ENCODE measurements at regions not wholly inside any gene's neighbourhood (a gene's known extent, or its start where the extent isn't known, plus 50 kb on each side); places are given as distances from the start of the nearest gene placed in this dataset.

DNA sequence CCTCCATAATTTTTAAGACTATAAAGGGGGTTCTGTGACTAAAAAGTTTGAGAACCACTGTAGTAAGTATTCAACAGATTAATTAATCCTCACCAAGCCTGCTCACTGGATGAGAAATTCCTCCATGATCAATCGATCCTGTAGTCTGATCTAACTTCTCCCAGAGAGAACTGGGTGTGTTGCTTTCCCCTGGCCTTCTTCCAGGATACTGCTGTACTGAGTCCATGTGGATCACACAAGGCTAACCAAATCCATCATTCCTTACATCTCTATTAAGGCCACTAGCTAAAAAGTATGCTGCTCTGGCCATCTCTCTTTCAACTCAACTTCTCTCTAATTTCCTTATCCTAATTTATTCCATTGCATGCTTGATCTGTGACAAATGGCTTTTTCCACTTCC, 280.2 kb upstream of the PCSK5 start:
- no peak overlapping the region for H3K4me3 ChIP-seq (ENCODE audit: low read depth, low read length)
- DNase-seq (ENCODE audit: low read depth, low spot score): no peak
- TF ChIP-seq, protein P1, sequence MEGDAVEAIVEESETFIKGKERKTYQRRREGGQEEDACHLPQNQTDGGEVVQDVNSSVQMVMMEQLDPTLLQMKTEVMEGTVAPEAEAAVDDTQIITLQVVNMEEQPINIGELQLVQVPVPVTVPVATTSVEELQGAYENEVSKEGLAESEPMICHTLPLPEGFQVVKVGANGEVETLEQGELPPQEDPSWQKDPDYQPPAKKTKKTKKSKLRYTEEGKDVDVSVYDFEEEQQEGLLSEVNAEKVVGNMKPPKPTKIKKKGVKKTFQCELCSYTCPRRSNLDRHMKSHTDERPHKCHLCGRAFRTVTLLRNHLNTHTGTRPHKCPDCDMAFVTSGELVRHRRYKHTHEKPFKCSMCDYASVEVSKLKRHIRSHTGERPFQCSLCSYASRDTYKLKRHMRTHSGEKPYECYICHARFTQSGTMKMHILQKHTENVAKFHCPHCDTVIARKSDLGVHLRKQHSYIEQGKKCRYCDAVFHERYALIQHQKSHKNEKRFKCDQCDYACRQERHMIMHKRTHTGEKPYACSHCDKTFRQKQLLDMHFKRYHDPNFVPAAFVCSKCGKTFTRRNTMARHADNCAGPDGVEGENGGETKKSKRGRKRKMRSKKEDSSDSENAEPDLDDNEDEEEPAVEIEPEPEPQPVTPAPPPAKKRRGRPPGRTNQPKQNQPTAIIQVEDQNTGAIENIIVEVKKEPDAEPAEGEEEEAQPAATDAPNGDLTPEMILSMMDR (IDR thresholded peaks at IDR 0.05; ENCODE audit: low read depth, low read length): no peak
- in situ Hi-C loops (cut with HindIII; ENCODE audit: low sequenced_read_pairs): no loop called here

DNA sequence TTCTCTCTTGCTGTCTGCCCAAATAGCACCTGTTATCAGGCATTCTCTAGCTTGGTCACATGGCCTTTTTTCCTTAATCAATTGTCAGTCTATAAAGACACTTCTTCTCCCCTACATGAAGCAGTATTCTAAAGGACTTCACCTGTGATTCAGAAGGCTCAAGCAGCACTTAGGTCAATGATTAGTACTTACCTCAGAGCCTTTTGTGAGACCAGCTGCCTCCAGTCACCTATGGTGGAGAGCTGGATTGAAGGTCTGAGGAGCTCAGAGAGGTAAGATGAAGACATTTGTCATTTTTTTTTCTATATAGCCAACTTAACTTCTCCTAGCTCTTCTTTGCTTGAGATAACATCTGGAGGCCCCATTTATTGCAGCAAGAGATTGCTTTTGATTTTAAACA, 278.3 kb upstream of the PCSK5 start:
- in situ Hi-C loops (cut with HindIII; ENCODE audit: low sequenced_read_pairs): no loop called here
- no peak overlapping the region for H3K4me3 ChIP-seq (ENCODE audit: low read depth, low read length)
- TF ChIP-seq, protein P1 (IDR thresholded peaks at IDR 0.05; ENCODE audit: low read depth, low read length): no peak

GRCh38 chr9:75612754-75613153, 277.7 kb upstream of the PCSK5 start:
- in situ Hi-C loops (cut with HindIII; ENCODE audit: low sequenced_read_pairs): no loop called here
- TF ChIP-seq, protein P1 (IDR thresholded peaks at IDR 0.05; ENCODE audit: low read depth, low read length): no peak
- H3K4me3 ChIP-seq (ENCODE audit: low read depth, low read length): no peak overlapping the region
- DNase-seq (ENCODE audit: low read depth, low spot score): no peak

More for the DNA sequence above, 278.3 kb upstream of the PCSK5 start:
- no peak for DNase-seq (ENCODE audit: low read depth, low spot score)

- in situ Hi-C loops (cut with HindIII; ENCODE audit: low sequenced_read_pairs): no loop called here
- TF ChIP-seq, protein P1 (IDR thresholded peaks at IDR 0.05; ENCODE audit: low read depth, low read length): no peak
- H3K4me3 ChIP-seq (ENCODE audit: low read depth, low read length): no peak overlapping the region
- no peak for DNase-seq (ENCODE audit: low read depth, low spot score)
Observed at GRCh38 chr9:75615284-75615683, 275.2 kb upstream of the PCSK5 start.

GRCh38 chr9:75616052-75616451, 274.4 kb upstream of the PCSK5 start:
- in situ Hi-C loops (cut with HindIII; ENCODE audit: low sequenced_read_pairs): no loop called here
- TF ChIP-seq, protein P1 (IDR thresholded peaks at IDR 0.05; ENCODE audit: low read depth, low read length): no peak
- no peak overlapping the region for H3K4me3 ChIP-seq (ENCODE audit: low read depth, low read length)
- DNase-seq (ENCODE audit: low read depth, low spot score): no peak

- no peak for DNase-seq (ENCODE audit: low read depth, low spot score)
- H3K4me3 ChIP-seq (ENCODE audit: low read depth, low read length): no peak overlapping the region
- TF ChIP-seq, protein P1 (IDR thresholded peaks at IDR 0.05; ENCODE audit: low read depth, low read length): no peak
- in situ Hi-C loops (cut with HindIII; ENCODE audit: low sequenced_read_pairs): no loop called here
Observed at GRCh38 chr9:75616841-75617566, 273.5 kb upstream of the PCSK5 start.
